ENCODE measurements at regions not wholly inside any gene's neighbourhood (a gene's known extent, or its start where the extent isn't known, plus 50 kb on each side); places are given as distances from the start of the nearest gene placed in this dataset.

GRCh38 chr9:129370770-129371169 is 192.7 kb upstream of the IER5L start:
- 94% methylated on average over 7 of the region's 7 CpGs for WGBS, 2 donors
- Histone ChIP-seq H3K36me3 (no peaks in the 10 kb centered on the region), H3K27me3 (no peaks in the 10 kb centered on the region), H3K27ac (no peak overlapping the region), H3K4me3 (no peak overlapping the region), H3K9me3 (peaks cover 0 to 4% (median 0%) of the 10 kb centered on the region in 4 donors), H3K4me1 (no peaks in the 10 kb centered on the region)
- intact Hi-C loops (cut with DNase I) = no loop called here
- no peak for DNase-seq
- TF ChIP-seq POLR2A (IDR thresholded peaks at IDR 0.05) (no peak), EP300 (IDR thresholded peaks at IDR 0.05) (no peak), CTCF (IDR thresholded peaks at IDR 0.05) (no peak), POLR2AphosphoS5 (IDR thresholded peaks at IDR 0.05) (no peak)

- 78 to 91% methylated on average over 6 of the region's 6 CpGs for WGBS, 2 donors
- TF ChIP-seq EP300 (IDR thresholded peaks at IDR 0.05) = no peak
- TF ChIP-seq POLR2A (IDR thresholded peaks at IDR 0.05) = no peak
- no peak for TF ChIP-seq POLR2AphosphoS5 (IDR thresholded peaks at IDR 0.05)
- no peak for TF ChIP-seq CTCF (IDR thresholded peaks at IDR 0.05)
- intact Hi-C loops (cut with DNase I) = no loop called here
- H3K4me3 ChIP-seq = no peak overlapping the region
- no peak for DNase-seq
- no peaks in the 10 kb centered on the region for H3K36me3 ChIP-seq
- H3K9me3 ChIP-seq = peaks cover 0 to 4% (median 0%) of the 10 kb centered on the region in 4 donors
- H3K4me1 ChIP-seq = no peaks in the 10 kb centered on the region
- H3K27ac ChIP-seq = no peak overlapping the region
- no peaks in the 10 kb centered on the region for H3K27me3 ChIP-seq
Observed at GRCh38 chr9:129368444-129368978, 190.4 kb upstream of the IER5L start.

GRCh38 chr9:129367287-129367686 is 189.2 kb upstream of the IER5L start:
- no peak for DNase-seq
- 94 to 98% methylated on average over 5 of the region's 5 CpGs for WGBS, 2 donors

GRCh38 chr9:129365196-129365595 is 187.1 kb upstream of the IER5L start:
- WGBS, 2 donors = 62 to 75% methylated on average over 5 of the region's 5 CpGs
- Histone ChIP-seq H3K4me1 (no peaks in the 10 kb centered on the region), H3K4me3 (no peak overlapping the region), H3K9me3 (peaks cover 0 to 2% (median 0%) of the 10 kb centered on the region in 4 donors), H3K27me3 (no peaks in the 10 kb centered on the region), H3K27ac (no peak overlapping the region), H3K36me3 (no peaks in the 10 kb centered on the region)
- intact Hi-C loops (cut with DNase I) = no loop called here
- DNase-seq = no peak
- no peak for TF ChIP-seq CTCF (IDR thresholded peaks at IDR 0.05)
- TF ChIP-seq POLR2AphosphoS5 (IDR thresholded peaks at IDR 0.05) = no peak
- no peak for TF ChIP-seq EP300 (IDR thresholded peaks at IDR 0.05)
- TF ChIP-seq POLR2A (IDR thresholded peaks at IDR 0.05) = no peak

More at GRCh38 chr9:129367287-129367686, 189.2 kb upstream of the IER5L start:
- no peaks in the 10 kb centered on the region for H3K27me3 ChIP-seq
- H3K27ac ChIP-seq = no peak overlapping the region
- TF ChIP-seq POLR2AphosphoS5 (IDR thresholded peaks at IDR 0.05) = no peak
- TF ChIP-seq POLR2A (IDR thresholded peaks at IDR 0.05) = no peak
- no peak for TF ChIP-seq EP300 (IDR thresholded peaks at IDR 0.05)
- no peak for TF ChIP-seq CTCF (IDR thresholded peaks at IDR 0.05)
- peaks cover 0 to 4% (median 0%) of the 10 kb centered on the region in 4 donors for H3K9me3 ChIP-seq
- no peak overlapping the region for H3K4me3 ChIP-seq
- H3K4me1 ChIP-seq = no peaks in the 10 kb centered on the region
- intact Hi-C loops (cut with DNase I) = no loop called here
- no peaks in the 10 kb centered on the region for H3K36me3 ChIP-seq
